Peyer's patch (tissue), 4 donors: ENCODE measurements at regions not wholly inside any gene's neighbourhood (a gene's known extent, or its start where the extent isn't known, plus 50 kb on each side); places are given as distances from the start of the nearest gene placed in this dataset.

Experiments used
- CTCF ChIP-seq, 6 experiments: fragments of 450-650 bp in 4 of 6; fragments of 200-600 bp in 2 of 6; sonication (generic) in 1 of 6; IDR thresholded peaks; one replicate each; pipeline ENCODE4 v1.5.1; 2017 to 2019; ENCODE audit warnings: antibody characterized with exemption in 6 of 6, mild to moderate bottlenecking in 3 of 6, moderate library complexity in 1 of 6
- POLR2A ChIP-seq, 2 donors: fragments of 450-650 bp; IDR thresholded peaks; one replicate each; pipeline ENCODE4 v1.5.1; 2017; ENCODE audit warnings: antibody characterized with exemption in 2 of 2, mild to moderate bottlenecking in 2 of 2, moderate library complexity in 2 of 2

DNA sequence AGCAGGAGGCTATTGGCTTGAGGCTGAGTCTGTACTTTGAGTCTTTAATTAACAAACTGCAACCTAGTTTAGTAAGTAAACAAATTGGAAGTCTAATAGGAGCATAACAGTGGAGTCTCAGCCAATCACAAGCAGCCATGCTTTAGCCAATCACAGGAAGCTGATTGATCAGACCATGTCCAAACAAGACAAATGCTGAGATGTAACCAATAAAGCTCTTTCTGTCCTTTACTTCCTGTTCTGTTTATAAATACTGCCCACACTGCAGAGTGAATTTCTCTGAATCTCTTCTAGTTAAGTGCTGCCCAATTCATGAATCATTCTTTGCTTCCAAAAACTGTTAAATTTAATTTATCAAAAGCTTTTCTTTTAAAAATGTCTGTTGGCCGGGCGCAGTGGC lies 146.6 kb upstream of the DLX2 start:
- TF ChIP-seq POLR2A (IDR thresholded peaks at IDR 0.05) = no peak
- TF ChIP-seq CTCF (IDR thresholded peaks at IDR 0.05) = no peak
